ENCODE measurements at regions not wholly inside any gene's neighbourhood (a gene's known extent, or its start where the extent isn't known, plus 50 kb on each side); places are given as distances from the start of the nearest gene placed in this dataset.
"Not testable (repeated sequence)": the region's sequence is repeated elsewhere in the genome, so short reads cannot be mapped to it uniquely, and the experiment has no call there.

- Histone ChIP-seq H3K4me2 (no peak overlapping the region), H3K79me2 (ENCODE audit: insufficient read depth, low read depth) (no peaks in the 10 kb centered on the region), H3K9ac (no peak overlapping the region), H3K27ac (no peak overlapping the region), H4K20me1 (ENCODE audit: insufficient read depth) (no peaks in the 10 kb centered on the region), H2AFZ (ENCODE audit: low read depth) (no peak overlapping the region), H3K27me3 (ENCODE audit: insufficient read depth, low read depth) (no peaks in the 10 kb centered on the region), H3K36me3 (ENCODE audit: insufficient read depth) (no peaks in the 10 kb centered on the region), H3K4me3 (IDR thresholded peaks at IDR 0.05; ENCODE audit: insufficient read depth, low read depth, low read length) (no peak overlapping the region), H3K4me1 (ENCODE audit: low read depth, poor library complexity, severe bottlenecking) (no peaks in the 10 kb centered on the region)
- TF ChIP-seq CTCF (conservative IDR thresholded peaks at IDR 0.05; ENCODE audit: low read depth, low read length) = no peak
Observed at GRCh38 chr4:157700898-157701694, 471.7 kb downstream of the GASK1B start.

DNA sequence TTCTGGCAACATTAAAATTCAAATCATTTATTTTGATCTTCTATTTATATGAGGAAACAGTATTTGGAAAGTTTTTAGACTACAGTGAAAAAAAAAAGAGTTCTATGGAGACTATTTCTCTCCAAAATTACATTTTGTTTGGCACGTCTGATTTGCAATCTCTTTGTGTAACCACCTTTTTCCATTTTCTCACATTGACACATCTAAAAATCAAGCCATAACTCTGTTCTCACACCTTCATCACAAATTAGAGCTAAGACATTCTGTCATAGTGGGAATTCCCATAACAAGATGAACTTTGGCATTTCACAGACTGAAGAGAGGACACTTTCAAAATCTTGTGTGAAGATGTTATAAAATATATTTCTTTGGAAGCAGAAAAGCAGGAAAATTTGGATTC, 468.9 kb downstream of the GRIA2 start:
- no peak overlapping the region for H3K4me2 ChIP-seq
- no peak overlapping the region for H3K9ac ChIP-seq
- H3K27me3 ChIP-seq (ENCODE audit: insufficient read depth, low read depth) = no peaks in the 10 kb centered on the region
- TF ChIP-seq CTCF (conservative IDR thresholded peaks at IDR 0.05; ENCODE audit: low read depth, low read length) = no peak
- no peak overlapping the region for H2AFZ ChIP-seq (ENCODE audit: low read depth)
- H3K36me3 ChIP-seq (ENCODE audit: insufficient read depth) = no peaks in the 10 kb centered on the region
- H3K27ac ChIP-seq = no peak overlapping the region
- no peaks in the 10 kb centered on the region for H3K4me1 ChIP-seq (ENCODE audit: low read depth, poor library complexity, severe bottlenecking)
- no peaks in the 10 kb centered on the region for H4K20me1 ChIP-seq (ENCODE audit: insufficient read depth)
- H3K79me2 ChIP-seq (ENCODE audit: insufficient read depth, low read depth) = no peaks in the 10 kb centered on the region
- no peak overlapping the region for H3K4me3 ChIP-seq (IDR thresholded peaks at IDR 0.05; ENCODE audit: insufficient read depth, low read depth, low read length)

DNA sequence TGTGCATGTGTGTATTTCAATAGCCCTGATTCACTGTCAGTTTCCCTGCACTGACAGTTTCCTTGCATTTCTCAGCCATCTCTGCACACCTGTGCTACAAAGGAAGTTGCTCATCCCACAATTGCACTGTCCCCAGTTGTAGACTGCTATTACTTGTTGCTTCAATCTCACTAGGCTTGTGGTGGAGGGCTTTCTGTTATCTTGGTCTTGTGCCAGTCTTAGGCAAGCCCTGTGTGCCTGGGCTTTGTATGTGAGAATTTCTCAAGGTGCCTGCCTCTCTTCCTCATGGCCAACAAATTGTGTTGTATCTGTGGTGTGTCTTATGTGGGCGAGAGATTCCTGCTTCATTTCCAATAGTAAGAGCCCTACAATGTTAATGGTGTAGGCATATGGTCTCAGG, 467.4 kb downstream of the GRIA2 start:
- Histone ChIP-seq H3K4me2 (no peak overlapping the region), H3K79me2 (ENCODE audit: insufficient read depth, low read depth) (no peaks in the 10 kb centered on the region), H3K36me3 (ENCODE audit: insufficient read depth) (no peaks in the 10 kb centered on the region), H4K20me1 (ENCODE audit: insufficient read depth) (no peaks in the 10 kb centered on the region), H3K27ac (no peak overlapping the region), H3K9ac (no peak overlapping the region), H3K27me3 (ENCODE audit: insufficient read depth, low read depth) (no peaks in the 10 kb centered on the region), H3K4me1 (ENCODE audit: low read depth, poor library complexity, severe bottlenecking) (no peaks in the 10 kb centered on the region), H3K4me3 (IDR thresholded peaks at IDR 0.05; ENCODE audit: insufficient read depth, low read depth, low read length) (no peak overlapping the region), H2AFZ (ENCODE audit: low read depth) (no peak overlapping the region)
- TF ChIP-seq CTCF (conservative IDR thresholded peaks at IDR 0.05; ENCODE audit: low read depth, low read length) = no peak

- H3K27ac ChIP-seq; H2AFZ ChIP-seq (ENCODE audit: low read depth); H4K20me1 ChIP-seq (ENCODE audit: insufficient read depth); H3K79me2 ChIP-seq (ENCODE audit: insufficient read depth, low read depth); H3K27me3 ChIP-seq (ENCODE audit: insufficient read depth, low read depth); H3K4me2 ChIP-seq; H3K36me3 ChIP-seq (ENCODE audit: insufficient read depth); H3K4me1 ChIP-seq (ENCODE audit: low read depth, poor library complexity, severe bottlenecking); H3K9ac ChIP-seq; H3K4me3 ChIP-seq (IDR thresholded peaks at IDR 0.05; ENCODE audit: insufficient read depth, low read depth, low read length): not testable (repeated sequence)
Observed at GRCh38 chr4:157679326-157679725, 458.8 kb downstream of the GRIA2 start.

- H3K36me3 ChIP-seq (ENCODE audit: insufficient read depth) = no peaks in the 10 kb centered on the region
- H3K27ac ChIP-seq = no peak overlapping the region
- no peaks in the 10 kb centered on the region for H4K20me1 ChIP-seq (ENCODE audit: insufficient read depth)
- H3K79me2 ChIP-seq (ENCODE audit: insufficient read depth, low read depth) = no peaks in the 10 kb centered on the region
- no peak overlapping the region for H2AFZ ChIP-seq (ENCODE audit: low read depth)
- no peak overlapping the region for H3K4me2 ChIP-seq
- H3K4me1 ChIP-seq (ENCODE audit: low read depth, poor library complexity, severe bottlenecking) = no peaks in the 10 kb centered on the region
- no peak overlapping the region for H3K4me3 ChIP-seq (IDR thresholded peaks at IDR 0.05; ENCODE audit: insufficient read depth, low read depth, low read length)
- no peak for TF ChIP-seq CTCF (conservative IDR thresholded peaks at IDR 0.05; ENCODE audit: low read depth, low read length)
- no peak overlapping the region for H3K9ac ChIP-seq
- no peaks in the 10 kb centered on the region for H3K27me3 ChIP-seq (ENCODE audit: insufficient read depth, low read depth)
Observed at GRCh38 chr4:157678478-157678877, 457.9 kb downstream of the GRIA2 start.
